Ovary (tissue), 7 donors: ENCODE measurements at regions not wholly inside any gene's neighbourhood (a gene's known extent, or its start where the extent isn't known, plus 50 kb on each side); places are given as distances from the start of the nearest gene placed in this dataset.
"Not testable (repeated sequence)": the region's sequence is repeated elsewhere in the genome, so short reads cannot be mapped to it uniquely, and the experiment has no call there.

Source experiments
- DNase-seq, 5 donors: peaks; one replicate each; pipeline ENCODE4 v3.0.0-alpha.2; 2019 to 2020
- H3K27ac ChIP-seq, 2 donors: fragments of 200-600 bp; one replicate each; pipeline versions ENCODE4 v1.5.1 to v1.8.0; 2019 to 2022
- H3K27me3 ChIP-seq: fragments of 200-600 bp; one replicate; pipeline ENCODE4 v1.8.0; 2022
- H3K36me3 ChIP-seq: fragments of 200-600 bp; sonication (generic); one replicate; pipeline ENCODE4 v1.5.1; 2019
- H3K4me1 ChIP-seq: one replicate; pipeline ENCODE4 v1.8.1; 2013; ENCODE audit warnings: mild to moderate bottlenecking, moderate library complexity; ENCODE audit not compliant: insufficient read depth
- H3K4me3 ChIP-seq: fragments of 200-600 bp; sonication (generic); one replicate; pipeline ENCODE4 v1.5.1; 2017
- H3K9me3 ChIP-seq, 2 donors: fragments of 200-600 bp in 1 of 2; sonication (generic) in 1 of 2; one replicate each; pipeline versions ENCODE4 v1.5.1 to v1.8.1; 2013 to 2019; ENCODE audit warnings: mild to moderate bottlenecking in 1 of 2, moderate library complexity in 1 of 2
- CTCF ChIP-seq, 3 donors: fragments of 450-650 bp in 2 of 3; fragments of 200-600 bp in 1 of 3; IDR thresholded peaks; one replicate each; pipeline versions ENCODE4 v1.5.1 to v1.8.0; 2016 to 2022; ENCODE audit warnings: antibody characterized with exemption in 3 of 3, mild to moderate bottlenecking in 1 of 3
- EP300 ChIP-seq: sonication (generic); formaldehyde crosslinking; IDR thresholded peaks from one replicate; pipeline ENCODE4 v1.6.1; 2017; ENCODE audit warnings: antibody characterized with exemption
- POLR2A ChIP-seq: fragments of 450-650 bp; IDR thresholded peaks from one replicate; pipeline ENCODE4 v1.6.1; 2017; ENCODE audit warnings: antibody characterized with exemption, mild to moderate bottlenecking, moderate library complexity
- WGBS, 3 donors: extraction: QIAGEN DNeasy Blood & Tissue Kit in 1 of 3; methylation state at CpG; one replicate each; pipeline versions ENCODE4 v1.1.5 to v1.1.7; 2013 to 2017; 5-methylcytosine and 5-hydroxymethylcytosine counted together
- intact Hi-C, 4 donors: fragments of 100-400 bp; cut with DNase I; formaldehyde crosslinking; loops; one replicate each; pipeline versions ENCODE4 v1.11.0 to v1.15.1; 2022 to 2023
- donor health status: DM: no; HTN: no; CAD: no; lungs with moderate emphysema.
- donor health status: DM: no; HTN: no; CAD: no.
- donor health status: Bipolar disorder and iron deficiency.
- donor health status: DM: no; HTN: no; CAD: no.
- donor health status: DM: yes; HTN: yes; CAD: no.

GRCh38 chrX:128699716-128700285 lies 647.6 kb upstream of the ACTRT1 start:
- Histone ChIP-seq H3K27ac (no peak overlapping the region), H3K27me3 (no peaks in the 10 kb centered on the region), H3K36me3 (no peaks in the 10 kb centered on the region), H3K9me3 (no peaks in the 10 kb centered on the region), H3K4me3 (no peak overlapping the region), H3K4me1 (no peaks in the 10 kb centered on the region)
- TF ChIP-seq CTCF (IDR thresholded peaks at IDR 0.05) (no peak), POLR2A (no peak), EP300 (no peak)
- intact Hi-C loops = no loop called here
- DNase-seq = no peak
- 57 to 62% (median 60%) methylated on average over 3 of the region's 3 CpGs for WGBS, 3 donors

DNA sequence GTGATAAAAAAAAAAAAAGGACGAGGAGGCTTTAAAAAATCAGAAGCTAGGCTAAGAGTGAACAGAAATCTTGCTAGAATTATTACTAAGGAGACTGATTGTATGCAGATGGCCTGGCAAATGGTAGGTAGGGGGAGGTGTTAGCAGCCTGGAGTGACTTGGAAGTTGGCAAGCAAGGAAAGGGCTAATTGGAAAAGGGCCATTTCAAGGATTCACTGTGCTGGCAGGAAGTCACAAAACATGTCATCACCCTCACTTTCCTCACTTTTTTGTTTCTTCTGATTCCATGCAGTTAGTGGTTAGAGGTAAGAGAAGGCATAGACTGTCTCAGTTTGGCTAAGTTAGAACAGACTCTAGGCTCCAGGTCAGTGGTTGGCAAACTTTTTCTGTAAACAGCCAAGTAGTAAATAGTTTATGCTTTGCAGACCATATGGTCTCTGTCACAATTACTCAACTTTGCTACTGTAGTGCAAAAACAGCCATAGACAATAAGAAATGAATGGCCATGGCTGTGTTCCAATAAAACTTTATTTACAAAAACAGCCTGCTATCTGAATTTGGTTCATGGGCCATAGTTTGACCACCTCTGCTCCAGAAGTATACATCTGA lies 646.5 kb upstream of the ACTRT1 start:
- intact Hi-C loops = no loop called here
- no peak overlapping the region for H3K4me3 ChIP-seq
- no peaks in the 10 kb centered on the region for H3K27me3 ChIP-seq
- no peak for DNase-seq
- TF ChIP-seq EP300 (no peak), CTCF (IDR thresholded peaks at IDR 0.05) (no peak), POLR2A (no peak)
- H3K9me3 ChIP-seq = no peaks in the 10 kb centered on the region
- no peaks in the 10 kb centered on the region for H3K36me3 ChIP-seq
- 0 to 7% (median 2%) methylated on average over 1 of the region's 1 CpG for WGBS, 3 donors
- H3K4me1 ChIP-seq = no peaks in the 10 kb centered on the region
- H3K27ac ChIP-seq = no peak overlapping the region

GRCh38 chrX:128691872-128692271 lies 639.7 kb upstream of the ACTRT1 start:
- 69 to 82% (median 79%) methylated on average over 6 of the region's 6 CpGs for WGBS, 3 donors
- Histone ChIP-seq H3K9me3 (no peaks in the 10 kb centered on the region), H3K27ac (no peak overlapping the region), H3K27me3 (no peaks in the 10 kb centered on the region), H3K36me3 (no peaks in the 10 kb centered on the region), H3K4me3 (no peak overlapping the region), H3K4me1 (no peaks in the 10 kb centered on the region)
- TF ChIP-seq POLR2A = no peak
- DNase-seq = no peak
- intact Hi-C loops = no loop called here

DNA sequence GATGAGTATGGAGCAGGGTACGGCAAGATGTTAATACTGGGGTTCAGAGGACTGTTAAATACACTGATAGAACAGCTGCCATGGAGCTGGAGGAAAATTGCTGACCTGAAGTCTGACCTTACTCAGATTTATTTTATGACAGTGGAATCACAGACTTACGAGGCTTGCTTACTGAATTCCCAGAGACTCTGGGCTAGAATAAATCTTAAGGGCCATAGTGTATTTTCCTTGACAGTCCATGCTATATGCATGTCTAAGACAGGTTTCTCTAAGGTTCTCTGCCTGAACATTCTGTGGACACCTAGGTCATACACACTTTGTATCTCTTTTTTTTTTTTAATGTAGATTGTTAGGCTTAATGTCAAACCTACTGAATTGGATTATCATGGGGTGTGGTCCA lies 633.2 kb upstream of the ACTRT1 start:
- intact Hi-C loops = no loop called here
- no peak overlapping the region for H3K4me3 ChIP-seq
- H3K9me3 ChIP-seq = no peaks in the 10 kb centered on the region
- H3K36me3 ChIP-seq = no peaks in the 10 kb centered on the region
- no peak for DNase-seq
- no peak overlapping the region for H3K27ac ChIP-seq
- TF ChIP-seq EP300 = no peak
- TF ChIP-seq CTCF (IDR thresholded peaks at IDR 0.05) = no peak
- TF ChIP-seq POLR2A = no peak
- no peaks in the 10 kb centered on the region for H3K27me3 ChIP-seq
- H3K4me1 ChIP-seq = no peaks in the 10 kb centered on the region
- 67 to 78% (median 68%) methylated on average over 2 of the region's 2 CpGs for WGBS, 3 donors

GRCh38 chrX:128676651-128677050 lies 624.4 kb upstream of the ACTRT1 start:
- H3K9me3 ChIP-seq = no peaks in the 10 kb centered on the region
- H3K27me3 ChIP-seq = no peaks in the 10 kb centered on the region
- H3K4me3 ChIP-seq = no peak overlapping the region
- no peak overlapping the region for H3K27ac ChIP-seq
- no peak for TF ChIP-seq POLR2A
- WGBS, 3 donors = 63 to 68% (median 65%) methylated on average over 4 of the region's 4 CpGs
- intact Hi-C loops = no loop called here
- no peaks in the 10 kb centered on the region for H3K4me1 ChIP-seq
- DNase-seq = no peak
- no peaks in the 10 kb centered on the region for H3K36me3 ChIP-seq

- intact Hi-C loops, H3K4me1 ChIP-seq, H3K36me3 ChIP-seq, DNase-seq, H3K9me3 ChIP-seq, H3K27me3 ChIP-seq, H3K4me3 ChIP-seq, H3K27ac ChIP-seq: not testable (repeated sequence)
- WGBS, 3 donors = 68 to 78% (median 72%) methylated on average over 8 to 9 of the region's 9 CpGs
These were observed 622.3 kb upstream of the ACTRT1 start for GRCh38 chrX:128674326-128675086.
